Caki2 (cell line): ENCODE measurements at regions not wholly inside any gene's neighbourhood (a gene's known extent, or its start where the extent isn't known, plus 50 kb on each side); places are given as distances from the start of the nearest gene placed in this dataset.

Experiments used
- DNase-seq: peaks from one replicate; pipeline ENCODE4 v3.0.0-alpha.2; 2015; ENCODE audit warnings: low read depth
- in situ Hi-C: cut with HindIII; loops from 2 replicates; pipeline ENCODE4 v1.10.0; 2016; ENCODE audit warnings: low sequenced_read_pairs, low pct_unique_long_range_greater_than_20kb, mixed read lengths

- in situ Hi-C loops: loop anchor here (25.0 kb wide), 1 partner anchor 191 kb away; no protein-coding TSS in a partner anchor
- DNase-seq: peak; percentile 19
Measured at GRCh38 chr21:38170704-38171682, 85.8 kb upstream of the KCNJ15 start.

GRCh38 chr21:38171723-38172344 lies 85.0 kb upstream of the KCNJ15 start:
- peak; percentile 78 for DNase-seq
- in situ Hi-C loops: loop anchor here (25.0 kb wide), 1 partner anchor 190 kb away; no protein-coding TSS in a partner anchor

- in situ Hi-C loops: loop anchor here (25.0 kb wide), 1 partner anchor 189 kb away; no protein-coding TSS in a partner anchor
- no peak for DNase-seq
Measured at GRCh38 chr21:38173276-38174035, 83.3 kb upstream of the KCNJ15 start.

- DNase-seq: no peak
- in situ Hi-C loops: no loop called here
Measured at GRCh38 chr21:38175306-38175705, 81.5 kb upstream of the KCNJ15 start.

- no peak for DNase-seq
- in situ Hi-C loops: no loop called here
Measured at GRCh38 chr21:38177919-38178652, 78.7 kb upstream of the KCNJ15 start.

GRCh38 chr21:38178653-38179470 lies 77.9 kb upstream of the KCNJ15 start:
- DNase-seq: no peak
- in situ Hi-C loops: no loop called here

- DNase-seq: no peak
- in situ Hi-C loops: no loop called here
Measured at GRCh38 chr21:38179511-38179910, 77.3 kb upstream of the KCNJ15 start.

- in situ Hi-C loops: no loop called here
- DNase-seq: no peak
Measured at GRCh38 chr21:38181096-38181495, 75.7 kb upstream of the KCNJ15 start.

GRCh38 chr21:38182370-38182985 lies 74.3 kb upstream of the KCNJ15 start:
- no peak for DNase-seq
- in situ Hi-C loops: no loop called here

GRCh38 chr21:38183961-38184360 lies 72.8 kb upstream of the KCNJ15 start:
- in situ Hi-C loops: no loop called here
- DNase-seq: no peak

GRCh38 chr21:38186661-38187270 lies 70.0 kb upstream of the KCNJ15 start:
- in situ Hi-C loops: no loop called here
- DNase-seq: no peak

- in situ Hi-C loops: no loop called here
- DNase-seq: no peak
Measured at GRCh38 chr21:38188037-38188436, 68.8 kb upstream of the KCNJ15 start.

- no peak for DNase-seq
- in situ Hi-C loops: no loop called here
Measured at GRCh38 chr21:38196036-38196435, 60.8 kb upstream of the KCNJ15 start.

- no peak for DNase-seq
- in situ Hi-C loops: no loop called here
Measured at GRCh38 chr21:38202811-38203210, 54.0 kb upstream of the KCNJ15 start.

GRCh38 chr21:38203229-38203628 lies 53.6 kb upstream of the KCNJ15 start:
- in situ Hi-C loops: no loop called here
- no peak for DNase-seq

GRCh38 chr21:38205940-38206339 lies 50.9 kb upstream of the KCNJ15 start:
- no peak for DNase-seq
- in situ Hi-C loops: no loop called here

GRCh38 chr21:38206646-38207045 lies 50.1 kb upstream of the KCNJ15 start:
- in situ Hi-C loops: no loop called here
- DNase-seq: no peak
